Pancreas (tissue), 10 donors: ENCODE measurements at regions not wholly inside any gene's neighbourhood (a gene's known extent, or its start where the extent isn't known, plus 50 kb on each side); places are given as distances from the start of the nearest gene placed in this dataset.
A peak's percentile ranks its signal among the peaks of the same experiment; 100 is the strongest.

Source experiments
- ATAC-seq, 4 donors: fragments of 200-7000 bp; cut with Tn5 transposase; one replicate each; pipeline versions ENCODE4 v1.8.0 to v1.9.1; 2020; ENCODE audit warnings: mild to moderate bottlenecking in 4 of 4, moderate library complexity in 4 of 4
- DNase-seq, 6 donors: peaks; one replicate each; pipeline ENCODE4 v3.0.0-alpha.2; 2020
- FAIRE-seq: peaks from 2 replicates; lab custom pipeline; 2012; peaks lifted over from hg19 to GRCh38; lab: Jason Lieb, UNC
- H3K27ac ChIP-seq, 4 donors: fragments of 200-600 bp; sonication (generic); 1 replicate in 3 of 4; 2 replicates in 1 of 4; pipeline versions ENCODE4 v1.5.0 to v1.8.0; 2020
- H3K27me3 ChIP-seq, 4 donors: fragments of 200-600 bp; one replicate each; pipeline ENCODE4 v1.8.0; 2021
- H3K36me3 ChIP-seq, 3 donors: fragments of 200-600 bp; sonication (generic) in 1 of 3; one replicate each; pipeline versions ENCODE4 v1.5.0 to v1.8.0; 2020 to 2021
- H3K4me1 ChIP-seq, 3 donors: fragments of 200-600 bp; one replicate each; pipeline ENCODE4 v1.8.0; 2021
- H3K4me3 ChIP-seq, 4 donors: fragments of 200-600 bp; sonication (generic) in 2 of 4; one replicate each; pipeline versions ENCODE4 v1.5.0 to v1.8.0; 2020 to 2021
- H3K9me3 ChIP-seq, 4 donors: fragments of 200-600 bp; one replicate each; pipeline ENCODE4 v1.8.0; 2021
- WGBS, 2 donors: extraction: QIAGEN DNeasy Blood & Tissue Kit; methylation state at CpG; one replicate each; pipeline ENCODE4 v1.1.7; 2013; 5-methylcytosine and 5-hydroxymethylcytosine counted together
- intact Hi-C, 3 donors: fragments of 100-400 bp; cut with DNase I; formaldehyde crosslinking; loops; one replicate each; pipeline versions ENCODE4 v1.11.1 to v1.14.2; 2022
- TF ChIP-seq, protein P1 (sequence below), 4 donors: fragments of 200-600 bp; sonication (generic) in 3 of 4; IDR thresholded peaks; one replicate each; pipeline versions ENCODE4 v1.5.0 to v1.8.0; 2021; ENCODE audit warnings: antibody characterized with exemption in 4 of 4
- donor health status: healthy with polysubstance abuse.
- donor health status: DM: no; HTN: no; CAD: no; lungs with moderate emphysema.
- donor health status: DM: no; HTN: no; CAD: no.
- donor health status: control.
- donor health status: control.
- donor health status: Bipolar disorder and iron deficiency.
- donor health status: DM: yes; HTN: yes; CAD: no.
- donor health status: DM: no; HTN: no; CAD: no.
- donor health status: DM: no; HTN: no; CAD: no.
- donor health status: DM: yes; HTN: yes; CAD: no.

DNA sequence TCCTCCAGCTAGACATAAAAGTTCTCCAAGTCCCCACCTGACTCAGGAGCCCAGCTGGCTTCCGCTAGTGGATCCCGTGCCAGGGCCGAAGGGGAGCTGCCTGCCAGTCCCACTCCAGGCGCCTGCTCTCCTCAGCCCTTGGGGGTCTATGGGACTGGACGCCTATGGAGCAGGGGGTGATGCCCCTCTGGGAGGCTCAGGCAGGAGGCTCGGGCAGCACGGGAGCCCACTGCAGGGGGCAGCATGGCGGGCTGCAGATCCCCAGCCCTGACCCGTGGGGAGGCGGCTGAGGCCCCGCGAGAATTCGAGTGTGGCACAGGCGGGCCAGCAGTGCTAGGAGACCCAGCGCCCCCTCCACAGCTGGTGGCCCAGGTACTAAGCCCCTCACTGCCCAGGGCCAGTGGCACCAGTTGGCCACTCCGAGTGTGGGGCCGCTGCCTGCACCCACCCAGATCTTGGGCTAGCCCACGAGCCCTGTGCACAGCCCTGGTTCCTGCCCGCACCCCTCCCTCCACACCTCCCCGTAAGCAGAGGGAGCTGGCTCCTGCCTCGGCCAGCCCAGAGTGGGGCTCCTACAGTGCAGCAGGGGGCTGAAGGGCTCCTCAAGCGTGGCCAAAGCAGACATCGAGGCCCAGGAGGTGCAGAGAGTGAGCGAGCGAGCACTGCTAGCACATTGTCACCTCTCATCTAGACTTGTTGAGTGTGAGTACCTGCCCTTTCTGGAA is 221.3 kb upstream of the NSMCE3 start:
- Histone ChIP-seq H3K4me1 (no peaks in the 10 kb centered on the region), H3K9me3 (peaks cover 0 to 4% (median 0%) of the 10 kb centered on the region in 4 donors), H3K27me3 (no peaks in the 10 kb centered on the region), H3K4me3 (no peak overlapping the region), H3K27ac (no peak overlapping the region), H3K36me3 (no peaks in the 10 kb centered on the region)
- FAIRE-seq (no peak), DNase-seq (peak in 1 of 6 donors; percentile 52), ATAC-seq (no peak)
- TF ChIP-seq, protein P1, sequence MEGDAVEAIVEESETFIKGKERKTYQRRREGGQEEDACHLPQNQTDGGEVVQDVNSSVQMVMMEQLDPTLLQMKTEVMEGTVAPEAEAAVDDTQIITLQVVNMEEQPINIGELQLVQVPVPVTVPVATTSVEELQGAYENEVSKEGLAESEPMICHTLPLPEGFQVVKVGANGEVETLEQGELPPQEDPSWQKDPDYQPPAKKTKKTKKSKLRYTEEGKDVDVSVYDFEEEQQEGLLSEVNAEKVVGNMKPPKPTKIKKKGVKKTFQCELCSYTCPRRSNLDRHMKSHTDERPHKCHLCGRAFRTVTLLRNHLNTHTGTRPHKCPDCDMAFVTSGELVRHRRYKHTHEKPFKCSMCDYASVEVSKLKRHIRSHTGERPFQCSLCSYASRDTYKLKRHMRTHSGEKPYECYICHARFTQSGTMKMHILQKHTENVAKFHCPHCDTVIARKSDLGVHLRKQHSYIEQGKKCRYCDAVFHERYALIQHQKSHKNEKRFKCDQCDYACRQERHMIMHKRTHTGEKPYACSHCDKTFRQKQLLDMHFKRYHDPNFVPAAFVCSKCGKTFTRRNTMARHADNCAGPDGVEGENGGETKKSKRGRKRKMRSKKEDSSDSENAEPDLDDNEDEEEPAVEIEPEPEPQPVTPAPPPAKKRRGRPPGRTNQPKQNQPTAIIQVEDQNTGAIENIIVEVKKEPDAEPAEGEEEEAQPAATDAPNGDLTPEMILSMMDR (IDR thresholded peaks at IDR 0.05) = no peak
- intact Hi-C loops = no loop called here
- 92 to 93% methylated on average over 23 to 25 of the region's 25 CpGs for WGBS, 2 donors

DNA sequence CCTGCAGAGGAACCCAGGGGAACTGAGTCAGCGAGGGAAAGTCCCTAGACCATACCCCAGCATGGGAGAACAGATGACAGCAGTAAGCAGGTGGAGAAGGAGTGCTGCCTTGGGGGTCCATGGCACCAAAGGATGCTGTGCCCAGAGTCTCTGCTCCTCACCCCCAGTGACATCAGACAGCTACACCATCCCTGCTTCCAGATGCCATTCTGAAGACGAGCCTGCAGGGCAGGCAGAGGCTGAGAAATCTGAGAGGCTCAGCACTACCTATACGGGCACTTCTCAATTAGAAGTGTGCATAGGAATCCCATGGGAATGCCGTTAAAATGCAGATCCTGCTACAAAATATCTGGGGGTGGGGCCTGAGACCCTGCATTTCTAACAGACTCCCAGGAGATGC is 211.3 kb upstream of the NSMCE3 start:
- FAIRE-seq = no peak
- intact Hi-C loops = no loop called here
- no peak for DNase-seq
- no peak overlapping the region for H3K27ac ChIP-seq
- no peak overlapping the region for H3K4me3 ChIP-seq
- no peaks in the 10 kb centered on the region for H3K4me1 ChIP-seq
- no peaks in the 10 kb centered on the region for H3K9me3 ChIP-seq
- TF ChIP-seq, protein P1 (IDR thresholded peaks at IDR 0.05) = no peak
- no peaks in the 10 kb centered on the region for H3K36me3 ChIP-seq
- no peaks in the 10 kb centered on the region for H3K27me3 ChIP-seq
- ATAC-seq = no peak
- WGBS, 2 donors = 86 to 90% methylated on average over 4 of the region's 4 CpGs

DNA sequence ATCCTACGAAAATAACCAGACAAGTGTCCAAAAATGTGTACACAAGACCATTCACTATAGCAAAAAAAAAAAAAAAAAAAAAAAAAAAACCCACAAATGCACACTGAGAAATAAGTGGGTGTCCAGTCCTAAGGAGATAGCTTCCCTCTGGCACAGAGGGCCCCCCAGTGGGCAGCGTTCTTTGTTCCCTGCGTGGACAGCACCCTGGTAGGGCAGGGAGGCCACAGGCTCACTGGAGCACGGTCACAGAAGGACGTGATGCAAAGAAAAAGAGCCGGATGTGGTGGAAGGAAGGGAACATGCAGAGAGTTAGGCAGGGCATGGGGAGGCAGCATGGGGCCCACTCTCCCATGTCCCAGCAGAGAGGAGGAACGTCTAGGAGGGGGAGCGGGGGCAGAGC is 210.7 kb upstream of the NSMCE3 start:
- FAIRE-seq (no peak), ATAC-seq (no peak), DNase-seq (no peak)
- 81 to 94% methylated on average over 8 of the region's 8 CpGs for WGBS, 2 donors
- Histone ChIP-seq H3K4me1 (no peaks in the 10 kb centered on the region), H3K4me3 (no peak overlapping the region), H3K36me3 (no peaks in the 10 kb centered on the region), H3K27me3 (no peaks in the 10 kb centered on the region), H3K27ac (no peak overlapping the region), H3K9me3 (no peaks in the 10 kb centered on the region)
- intact Hi-C loops = no loop called here
- TF ChIP-seq, protein P1 (IDR thresholded peaks at IDR 0.05) = no peak

DNA sequence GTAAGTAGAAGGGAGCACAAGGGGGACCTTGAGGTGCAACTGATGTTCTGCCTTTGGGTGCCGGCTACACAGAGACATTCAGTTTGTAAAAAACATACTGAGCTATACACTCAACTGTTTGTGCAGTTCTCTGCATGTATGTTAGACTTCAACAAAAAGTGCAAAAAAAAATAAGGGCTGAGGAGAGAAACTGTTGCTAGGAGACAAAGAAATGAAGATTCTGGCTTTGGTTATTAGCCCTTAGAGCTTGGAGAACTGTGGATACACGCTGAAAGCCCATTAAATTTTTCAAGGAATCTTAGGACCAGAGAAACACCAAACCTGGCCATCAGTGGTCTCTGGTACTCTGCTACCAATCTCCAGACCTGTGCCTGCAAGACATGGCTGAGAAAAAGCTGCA is 207.6 kb upstream of the NSMCE3 start:
- intact Hi-C loops = no loop called here
- FAIRE-seq = no peak
- 92 to 93% methylated on average over 2 of the region's 2 CpGs for WGBS, 2 donors
- H3K4me3 ChIP-seq = no peak overlapping the region
- no peaks in the 10 kb centered on the region for H3K9me3 ChIP-seq
- no peak overlapping the region for H3K27ac ChIP-seq
- no peaks in the 10 kb centered on the region for H3K36me3 ChIP-seq
- TF ChIP-seq, protein P1 (IDR thresholded peaks at IDR 0.05) = no peak
- no peak for ATAC-seq
- H3K4me1 ChIP-seq = no peaks in the 10 kb centered on the region
- no peak for DNase-seq
- no peaks in the 10 kb centered on the region for H3K27me3 ChIP-seq

DNA sequence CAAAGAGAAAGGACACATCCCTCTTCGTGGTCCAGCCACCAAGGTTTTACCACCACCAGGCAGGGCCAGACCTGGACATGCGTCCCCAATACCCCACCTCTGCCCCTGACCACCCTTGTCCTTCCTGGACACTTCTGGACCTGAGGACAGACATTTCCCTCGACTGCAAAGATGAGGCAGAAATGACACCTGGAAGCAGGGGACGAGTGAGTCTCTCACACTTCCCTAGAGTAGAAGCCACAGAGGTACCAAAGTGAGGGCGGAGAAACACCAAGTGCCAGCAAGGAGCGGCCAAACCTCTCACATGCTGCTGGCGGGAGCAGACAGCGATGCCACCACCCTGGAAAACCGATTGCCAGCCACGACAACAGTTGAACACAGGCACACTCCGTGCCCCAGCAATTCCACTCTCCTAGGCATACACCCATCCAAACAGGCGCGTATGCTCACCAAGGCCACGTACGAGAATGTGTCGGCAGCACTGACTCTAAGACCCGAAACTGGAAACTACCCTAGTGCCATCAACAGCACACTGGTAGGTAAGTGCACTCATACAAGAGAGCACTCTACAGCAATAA is 207.0 kb upstream of the NSMCE3 start:
- ATAC-seq (no peak), FAIRE-seq (no peak), DNase-seq (no peak)
- Histone ChIP-seq H3K27me3 (no peaks in the 10 kb centered on the region), H3K27ac (no peak overlapping the region), H3K4me3 (no peak overlapping the region), H3K9me3 (no peaks in the 10 kb centered on the region), H3K36me3 (no peaks in the 10 kb centered on the region), H3K4me1 (no peaks in the 10 kb centered on the region)
- 80 to 88% methylated on average over 17 of the region's 17 CpGs for WGBS, 2 donors
- TF ChIP-seq, protein P1 (IDR thresholded peaks at IDR 0.05) = no peak
- intact Hi-C loops = no loop called here
